Parathyroid adenoma (tissue), 2 donors: ENCODE measurements at regions not wholly inside any gene's neighbourhood (a gene's known extent, or its start where the extent isn't known, plus 50 kb on each side); places are given as distances from the start of the nearest gene placed in this dataset.

ENCODE experiments used
- H2AFZ ChIP-seq: fragments of 300-600 bp; sonication (generic); one replicate; pipeline ENCODE4 v1.7.0; 2017; ENCODE audit warnings: antibody characterized with exemption, mild to moderate bottlenecking
- H3K27ac ChIP-seq: fragments of 300-600 bp; sonication (generic); one replicate; pipeline ENCODE4 v1.7.0; 2017
- H3K27me3 ChIP-seq: fragments of 300-600 bp; sonication (generic); one replicate; pipeline ENCODE4 v1.7.0; 2017; ENCODE audit warnings: low read length; ENCODE audit not compliant: control insufficient read depth, insufficient read depth
- H3K36me3 ChIP-seq: fragments of 300-600 bp; sonication (generic); one replicate; pipeline ENCODE4 v1.7.0; 2017; ENCODE audit warnings: low read length; ENCODE audit not compliant: control insufficient read depth, insufficient read depth
- H3K4me1 ChIP-seq: fragments of 300-600 bp; sonication (generic); one replicate; pipeline ENCODE4 v1.7.0; 2017; ENCODE audit warnings: control low read depth
- H3K4me2 ChIP-seq: fragments of 300-600 bp; sonication (generic); one replicate; pipeline ENCODE4 v1.7.0; 2017; ENCODE audit warnings: low read length
- H3K4me3 ChIP-seq: fragments of 300-600 bp; sonication (generic); one replicate; pipeline ENCODE4 v1.7.0; 2017; ENCODE audit warnings: low read depth, low read length
- H3K79me2 ChIP-seq: fragments of 300-600 bp; sonication (generic); one replicate; pipeline ENCODE4 v1.7.0; 2017; ENCODE audit warnings: control low read depth
- H3K9ac ChIP-seq: fragments of 300-600 bp; sonication (generic); one replicate; pipeline ENCODE4 v1.7.0; 2017; ENCODE audit warnings: mild to moderate bottlenecking
- H3K9me3 ChIP-seq: fragments of 300-600 bp; sonication (generic); one replicate; pipeline ENCODE4 v1.7.0; 2017; ENCODE audit warnings: low read length; ENCODE audit not compliant: control insufficient read depth
- CTCF ChIP-seq: fragments of 300-600 bp; sonication (generic); IDR thresholded peaks from one replicate; pipeline ENCODE4 v1.7.0; 2017; ENCODE audit warnings: antibody characterized with exemption, mild to moderate bottlenecking
- donor health status: primary hyperparathyroidism.

GRCh38 chr13:74990992-74991391 is 491.0 kb downstream of the TBC1D4 start:
- Histone ChIP-seq H3K9me3 (no peaks in the 10 kb centered on the region), H3K4me2 (no peak overlapping the region), H3K4me1 (no peaks in the 10 kb centered on the region), H3K79me2 (no peaks in the 10 kb centered on the region), H3K4me3 (no peak overlapping the region), H3K36me3 (no peaks in the 10 kb centered on the region), H3K9ac (no peak overlapping the region), H3K27me3 (no peaks in the 10 kb centered on the region), H2AFZ (no peak overlapping the region), H3K27ac (no peak overlapping the region)
- TF ChIP-seq CTCF: no peak

GRCh38 chr13:74987124-74987690 is 494.8 kb downstream of the TBC1D4 start:
- no peaks in the 10 kb centered on the region for H3K4me1 ChIP-seq
- no peaks in the 10 kb centered on the region for H3K36me3 ChIP-seq
- no peak overlapping the region for H3K4me3 ChIP-seq
- H3K4me2 ChIP-seq: no peak overlapping the region
- no peak overlapping the region for H3K27ac ChIP-seq
- no peak overlapping the region for H2AFZ ChIP-seq
- no peaks in the 10 kb centered on the region for H3K27me3 ChIP-seq
- no peak for TF ChIP-seq CTCF
- no peaks in the 10 kb centered on the region for H3K9me3 ChIP-seq
- no peaks in the 10 kb centered on the region for H3K79me2 ChIP-seq
- H3K9ac ChIP-seq: no peak overlapping the region

GRCh38 chr13:74986609-74987008 is 495.4 kb downstream of the TBC1D4 start:
- Histone ChIP-seq H3K36me3 (no peaks in the 10 kb centered on the region), H3K9me3 (no peaks in the 10 kb centered on the region), H3K27ac (no peak overlapping the region), H2AFZ (no peak overlapping the region), H3K4me2 (no peak overlapping the region), H3K79me2 (no peaks in the 10 kb centered on the region), H3K9ac (no peak overlapping the region), H3K4me3 (no peak overlapping the region), H3K4me1 (no peaks in the 10 kb centered on the region), H3K27me3 (no peaks in the 10 kb centered on the region)
- TF ChIP-seq CTCF: no peak

- no peaks in the 10 kb centered on the region for H3K36me3 ChIP-seq
- no peak overlapping the region for H3K27ac ChIP-seq
- H3K9ac ChIP-seq: no peak overlapping the region
- H3K27me3 ChIP-seq: no peaks in the 10 kb centered on the region
- no peaks in the 10 kb centered on the region for H3K79me2 ChIP-seq
- no peaks in the 10 kb centered on the region for H3K9me3 ChIP-seq
- H2AFZ ChIP-seq: no peak overlapping the region
- TF ChIP-seq CTCF: no peak
- no peaks in the 10 kb centered on the region for H3K4me1 ChIP-seq
- H3K4me3 ChIP-seq: no peak overlapping the region
- no peak overlapping the region for H3K4me2 ChIP-seq
Observed at GRCh38 chr13:74979703-74980102, 502.3 kb downstream of the TBC1D4 start.

- TF ChIP-seq CTCF: no peak
- Histone ChIP-seq H3K27me3 (no peaks in the 10 kb centered on the region), H3K4me3 (no peak overlapping the region), H3K9me3 (no peaks in the 10 kb centered on the region), H3K9ac (no peak overlapping the region), H3K79me2 (no peaks in the 10 kb centered on the region), H3K27ac (no peak overlapping the region), H2AFZ (no peak overlapping the region), H3K4me1 (no peaks in the 10 kb centered on the region), H3K36me3 (no peaks in the 10 kb centered on the region), H3K4me2 (no peak overlapping the region)
Observed at GRCh38 chr13:74978591-74978990, 503.4 kb downstream of the TBC1D4 start.
